ENCODE measurements at regions not wholly inside any gene's neighbourhood (a gene's known extent, or its start where the extent isn't known, plus 50 kb on each side); places are given as distances from the start of the nearest gene placed in this dataset.

DNA sequence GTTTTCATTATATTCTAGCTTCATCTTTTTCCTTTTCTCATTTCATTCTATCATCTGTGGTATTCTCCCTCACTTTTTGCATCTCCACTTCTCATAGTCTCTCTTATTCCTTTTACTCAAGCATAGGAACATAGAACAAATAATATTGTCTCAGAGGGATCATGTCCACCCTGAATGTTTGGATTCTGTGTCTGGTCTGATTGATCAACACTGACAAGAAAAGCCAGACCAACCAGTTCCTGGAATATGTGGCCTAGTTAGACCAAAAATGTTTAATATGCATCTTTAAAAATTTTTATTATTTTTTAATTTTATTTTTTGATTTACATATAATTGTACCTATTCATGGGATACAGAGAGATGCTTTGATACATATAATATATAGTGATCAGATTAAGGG, 212.0 kb upstream of the ALCAM start:
- DNase-seq (ENCODE audit: low read depth): no peak
- no peak overlapping the region for H3K4me3 ChIP-seq (ENCODE audit: low read depth, low read length)
- TF ChIP-seq, protein P1, sequence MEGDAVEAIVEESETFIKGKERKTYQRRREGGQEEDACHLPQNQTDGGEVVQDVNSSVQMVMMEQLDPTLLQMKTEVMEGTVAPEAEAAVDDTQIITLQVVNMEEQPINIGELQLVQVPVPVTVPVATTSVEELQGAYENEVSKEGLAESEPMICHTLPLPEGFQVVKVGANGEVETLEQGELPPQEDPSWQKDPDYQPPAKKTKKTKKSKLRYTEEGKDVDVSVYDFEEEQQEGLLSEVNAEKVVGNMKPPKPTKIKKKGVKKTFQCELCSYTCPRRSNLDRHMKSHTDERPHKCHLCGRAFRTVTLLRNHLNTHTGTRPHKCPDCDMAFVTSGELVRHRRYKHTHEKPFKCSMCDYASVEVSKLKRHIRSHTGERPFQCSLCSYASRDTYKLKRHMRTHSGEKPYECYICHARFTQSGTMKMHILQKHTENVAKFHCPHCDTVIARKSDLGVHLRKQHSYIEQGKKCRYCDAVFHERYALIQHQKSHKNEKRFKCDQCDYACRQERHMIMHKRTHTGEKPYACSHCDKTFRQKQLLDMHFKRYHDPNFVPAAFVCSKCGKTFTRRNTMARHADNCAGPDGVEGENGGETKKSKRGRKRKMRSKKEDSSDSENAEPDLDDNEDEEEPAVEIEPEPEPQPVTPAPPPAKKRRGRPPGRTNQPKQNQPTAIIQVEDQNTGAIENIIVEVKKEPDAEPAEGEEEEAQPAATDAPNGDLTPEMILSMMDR (conservative IDR thresholded peaks at IDR 0.05; ENCODE audit: low read depth, low read length): no peak

DNA sequence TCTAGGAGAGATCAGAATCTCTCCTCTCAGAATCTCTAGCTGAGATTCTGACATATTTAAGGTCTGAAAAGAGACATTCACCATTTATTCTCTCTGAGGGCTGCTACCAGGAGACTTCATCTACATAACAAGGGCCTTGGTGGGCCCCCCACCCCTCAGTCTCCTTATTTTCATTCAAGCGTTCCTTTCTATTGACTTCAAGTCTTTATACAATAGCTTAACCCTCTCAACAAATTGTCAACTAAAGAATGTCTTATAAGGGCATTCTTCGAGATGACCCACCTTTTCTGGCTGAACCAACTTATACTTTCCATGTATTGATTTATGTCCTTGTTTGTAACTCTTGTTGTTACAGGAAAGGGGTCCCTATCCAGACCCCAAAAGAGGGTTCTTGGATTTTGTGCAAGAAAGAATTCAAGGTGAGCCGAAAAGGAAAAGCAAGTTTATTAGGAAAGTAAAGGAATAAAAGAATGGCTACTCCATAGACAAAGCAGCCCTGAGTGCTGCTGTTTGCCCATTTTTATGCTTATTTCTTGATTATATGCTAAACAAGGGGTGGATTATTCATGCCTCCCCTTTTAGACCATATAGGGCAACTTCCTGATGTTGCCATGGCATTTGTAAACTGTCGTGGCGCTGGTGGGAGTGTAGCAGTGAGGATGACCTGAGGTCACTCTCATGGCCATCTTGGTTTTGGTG, 209.5 kb upstream of the ALCAM start:
- no peak for DNase-seq (ENCODE audit: low read depth)
- H3K4me3 ChIP-seq (ENCODE audit: low read depth, low read length): no peak overlapping the region
- TF ChIP-seq, protein P1 (conservative IDR thresholded peaks at IDR 0.05; ENCODE audit: low read depth, low read length): no peak

DNA sequence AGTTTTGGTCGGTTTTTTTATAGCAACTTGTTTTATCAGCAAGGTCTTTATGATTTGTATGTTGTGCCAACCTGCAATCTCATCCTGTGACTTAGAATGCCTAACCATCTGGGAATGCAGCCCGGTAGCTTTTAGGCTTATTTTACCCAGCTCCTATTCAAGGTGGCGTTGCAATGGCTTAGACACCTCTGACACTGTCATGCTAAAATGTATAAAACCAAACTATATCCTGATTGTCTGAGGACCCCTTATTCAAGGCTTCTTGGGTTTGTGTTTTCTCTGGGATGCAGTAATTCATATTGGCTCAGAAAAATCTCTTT, 209.0 kb upstream of the ALCAM start:
- TF ChIP-seq, protein P1 (conservative IDR thresholded peaks at IDR 0.05; ENCODE audit: low read depth, low read length): no peak
- H3K4me3 ChIP-seq (ENCODE audit: low read depth, low read length): no peak overlapping the region
- no peak for DNase-seq (ENCODE audit: low read depth)

DNA sequence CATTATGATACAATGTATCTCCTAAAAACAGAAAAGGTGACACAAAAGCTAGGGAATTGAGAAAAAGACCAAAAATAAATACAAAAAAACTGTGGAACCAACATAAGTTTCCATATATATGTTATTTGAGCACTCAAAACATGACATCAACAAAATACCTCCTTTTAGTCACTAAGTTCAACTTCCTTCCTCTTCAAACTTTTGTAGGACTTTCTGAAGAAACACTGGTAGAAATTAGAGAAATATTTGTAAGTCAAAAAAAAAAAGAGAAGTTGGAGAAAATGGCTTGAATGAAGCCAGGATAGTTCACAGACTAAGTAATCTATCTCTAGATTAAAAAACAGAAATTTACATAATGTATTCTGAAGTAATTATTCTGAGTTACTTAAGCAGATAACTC, 208.4 kb upstream of the ALCAM start:
- TF ChIP-seq, protein P1 (conservative IDR thresholded peaks at IDR 0.05; ENCODE audit: low read depth, low read length): no peak
- H3K4me3 ChIP-seq (ENCODE audit: low read depth, low read length): no peak overlapping the region
- DNase-seq (ENCODE audit: low read depth): no peak

DNA sequence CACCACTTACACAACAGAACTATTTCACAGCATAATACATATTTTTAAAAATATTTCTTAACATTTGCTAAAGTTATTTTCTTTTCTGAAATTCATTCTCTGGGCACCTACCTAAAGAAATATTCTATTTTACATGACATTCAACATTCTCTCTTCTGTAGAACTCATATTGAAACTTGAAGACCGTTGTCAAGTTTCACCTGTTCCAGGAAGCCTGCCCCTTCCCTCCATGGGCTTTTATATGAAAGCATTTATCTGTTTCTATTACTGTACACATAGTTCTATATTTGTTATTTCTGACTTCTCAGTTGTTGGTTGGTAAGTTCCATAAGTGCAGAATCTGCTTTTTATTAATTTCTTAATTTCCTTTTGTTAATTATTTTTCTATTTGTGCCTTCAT, 204.3 kb upstream of the ALCAM start:
- H3K4me3 ChIP-seq (ENCODE audit: low read depth, low read length): no peak overlapping the region
- TF ChIP-seq, protein P1 (conservative IDR thresholded peaks at IDR 0.05; ENCODE audit: low read depth, low read length): no peak
- DNase-seq (ENCODE audit: low read depth): no peak

DNA sequence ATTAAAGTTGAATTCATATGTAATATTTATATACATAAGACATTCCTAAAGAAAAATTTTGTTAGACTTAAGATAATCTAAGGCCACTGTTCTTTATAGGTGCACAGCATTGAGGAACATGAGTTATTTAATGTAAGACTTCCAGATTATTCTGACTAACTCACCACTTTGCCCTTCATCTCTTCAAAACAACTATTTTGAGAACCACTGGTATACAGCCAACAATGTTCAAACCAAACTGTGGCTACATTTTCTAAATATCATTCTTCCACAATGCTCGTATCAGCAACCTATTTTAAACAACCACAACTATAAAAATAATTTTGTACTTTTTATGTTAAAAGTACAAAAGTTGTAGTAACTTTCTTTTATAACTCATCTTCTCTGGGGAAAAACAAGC, 199.8 kb upstream of the ALCAM start:
- DNase-seq (ENCODE audit: low read depth): peak; percentile 62
- no peak overlapping the region for H3K4me3 ChIP-seq (ENCODE audit: low read depth, low read length)
- TF ChIP-seq, protein P1 (conservative IDR thresholded peaks at IDR 0.05; ENCODE audit: low read depth, low read length): no peak

DNA sequence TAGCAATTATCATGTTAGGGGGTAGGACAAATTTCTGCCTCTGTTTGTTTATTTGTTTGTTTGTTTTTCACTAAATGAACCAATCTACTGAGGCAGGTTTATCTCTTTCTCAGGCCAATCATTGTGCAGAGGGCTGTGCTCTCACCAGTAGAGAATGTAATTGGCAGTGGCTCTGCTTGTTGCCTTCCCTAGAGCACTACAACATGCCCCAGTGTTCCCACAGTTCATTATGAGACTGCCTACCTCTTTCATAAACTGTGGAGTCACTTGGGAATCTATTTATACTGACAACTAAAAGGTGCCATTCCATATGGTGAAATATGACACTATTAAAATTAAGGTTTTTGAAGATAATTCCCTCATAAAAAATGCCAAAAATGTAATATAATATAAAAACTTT, 196.3 kb upstream of the ALCAM start:
- no peak for DNase-seq (ENCODE audit: low read depth)
- no peak overlapping the region for H3K4me3 ChIP-seq (ENCODE audit: low read depth, low read length)
- TF ChIP-seq, protein P1 (conservative IDR thresholded peaks at IDR 0.05; ENCODE audit: low read depth, low read length): no peak
